Peyer's patch (tissue), 4 donors: ENCODE measurements at regions not wholly inside any gene's neighbourhood (a gene's known extent, or its start where the extent isn't known, plus 50 kb on each side); places are given as distances from the start of the nearest gene placed in this dataset.

Experiments used
- DNase-seq, 3 donors: peaks; one replicate each; pipeline ENCODE4 v3.0.0-alpha.2; 2017 to 2019
- H3K27ac ChIP-seq, 4 donors: fragments of 200-600 bp; sonication (generic); one replicate each; pipeline ENCODE4 v1.5.1; 2016 to 2019
- H3K27me3 ChIP-seq, 2 donors: fragments of 200-600 bp; sonication (generic); one replicate each; pipeline ENCODE4 v1.5.1; 2019
- H3K36me3 ChIP-seq, 3 donors: fragments of 200-600 bp; sonication (generic); one replicate each; pipeline ENCODE4 v1.5.1; 2016 to 2019
- H3K4me1 ChIP-seq, 4 donors: fragments of 200-600 bp; sonication (generic); one replicate each; pipeline ENCODE4 v1.5.1; 2016 to 2019
- H3K4me3 ChIP-seq, 4 donors: fragments of 200-600 bp; sonication (generic); 1 replicate in 3 of 4; 2 replicates in 1 of 4; pipeline ENCODE4 v1.5.1; 2016 to 2019; ENCODE audit warnings: mild to moderate bottlenecking in 1 of 4
- H3K9me3 ChIP-seq, 4 donors: fragments of 200-600 bp; sonication (generic); one replicate each; pipeline ENCODE4 v1.5.1; 2016 to 2019; ENCODE audit warnings: mild to moderate bottlenecking in 1 of 4
- POLR2A ChIP-seq, 2 donors: fragments of 450-650 bp; IDR thresholded peaks; one replicate each; pipeline ENCODE4 v1.5.1; 2017; ENCODE audit warnings: antibody characterized with exemption in 2 of 2, mild to moderate bottlenecking in 2 of 2, moderate library complexity in 2 of 2
- TF ChIP-seq, protein P1 (sequence below), 6 experiments: fragments of 450-650 bp in 4 of 6; fragments of 200-600 bp in 2 of 6; sonication (generic) in 1 of 6; IDR thresholded peaks; one replicate each; pipeline ENCODE4 v1.5.1; 2017 to 2019; ENCODE audit warnings: antibody characterized with exemption in 6 of 6, mild to moderate bottlenecking in 3 of 6, moderate library complexity in 1 of 6

DNA sequence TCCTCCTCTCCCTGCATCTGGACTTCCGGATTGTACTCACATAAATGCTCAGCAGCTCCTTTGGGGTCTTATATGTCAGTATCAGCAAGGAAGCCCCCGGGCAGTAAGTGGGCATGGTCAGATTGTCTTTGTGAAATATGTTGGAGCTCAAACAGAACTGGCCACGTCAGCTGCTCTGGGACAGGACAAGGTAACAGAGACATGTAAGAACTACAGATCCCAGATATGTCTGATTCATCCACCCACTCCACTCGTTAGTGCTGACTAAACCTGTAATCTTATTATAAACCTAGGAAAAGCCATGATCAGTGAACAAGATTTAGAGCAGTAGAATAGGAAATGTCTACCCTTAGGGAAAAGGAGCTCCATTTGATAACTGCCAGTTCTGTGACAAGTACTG is 561.8 kb downstream of the CETN3 start:
- Histone ChIP-seq H3K36me3 (no peaks in the 10 kb centered on the region), H3K27ac (no peak overlapping the region), H3K27me3 (no peaks in the 10 kb centered on the region), H3K4me1 (no peaks in the 10 kb centered on the region), H3K9me3 (no peaks in the 10 kb centered on the region), H3K4me3 (no peak overlapping the region)
- no peak for TF ChIP-seq POLR2A (IDR thresholded peaks at IDR 0.05)
- TF ChIP-seq, protein P1, sequence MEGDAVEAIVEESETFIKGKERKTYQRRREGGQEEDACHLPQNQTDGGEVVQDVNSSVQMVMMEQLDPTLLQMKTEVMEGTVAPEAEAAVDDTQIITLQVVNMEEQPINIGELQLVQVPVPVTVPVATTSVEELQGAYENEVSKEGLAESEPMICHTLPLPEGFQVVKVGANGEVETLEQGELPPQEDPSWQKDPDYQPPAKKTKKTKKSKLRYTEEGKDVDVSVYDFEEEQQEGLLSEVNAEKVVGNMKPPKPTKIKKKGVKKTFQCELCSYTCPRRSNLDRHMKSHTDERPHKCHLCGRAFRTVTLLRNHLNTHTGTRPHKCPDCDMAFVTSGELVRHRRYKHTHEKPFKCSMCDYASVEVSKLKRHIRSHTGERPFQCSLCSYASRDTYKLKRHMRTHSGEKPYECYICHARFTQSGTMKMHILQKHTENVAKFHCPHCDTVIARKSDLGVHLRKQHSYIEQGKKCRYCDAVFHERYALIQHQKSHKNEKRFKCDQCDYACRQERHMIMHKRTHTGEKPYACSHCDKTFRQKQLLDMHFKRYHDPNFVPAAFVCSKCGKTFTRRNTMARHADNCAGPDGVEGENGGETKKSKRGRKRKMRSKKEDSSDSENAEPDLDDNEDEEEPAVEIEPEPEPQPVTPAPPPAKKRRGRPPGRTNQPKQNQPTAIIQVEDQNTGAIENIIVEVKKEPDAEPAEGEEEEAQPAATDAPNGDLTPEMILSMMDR (IDR thresholded peaks at IDR 0.05) = no peak
- DNase-seq = no peak

DNA sequence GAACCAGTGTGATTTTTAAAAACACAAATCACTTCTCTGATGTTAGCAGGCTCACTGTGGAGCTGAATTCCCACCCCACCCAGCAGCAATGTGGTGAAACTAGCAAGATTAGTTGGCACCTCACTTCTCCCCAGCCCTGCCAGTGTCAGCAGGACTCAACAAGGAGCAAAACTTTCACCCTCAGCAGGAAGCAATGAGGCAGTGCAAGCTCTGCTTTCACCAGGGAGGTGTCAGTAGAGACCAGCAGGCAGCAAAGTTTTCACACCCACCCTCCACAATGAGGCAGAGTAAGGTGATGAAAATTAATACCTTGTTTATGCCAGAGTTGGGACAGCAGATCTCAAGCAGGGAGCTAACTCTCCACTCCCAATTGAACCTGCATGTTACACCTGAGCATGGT is 565.0 kb downstream of the CETN3 start:
- Histone ChIP-seq H3K9me3 (no peaks in the 10 kb centered on the region), H3K27me3 (no peaks in the 10 kb centered on the region)
- no peak for DNase-seq

DNA sequence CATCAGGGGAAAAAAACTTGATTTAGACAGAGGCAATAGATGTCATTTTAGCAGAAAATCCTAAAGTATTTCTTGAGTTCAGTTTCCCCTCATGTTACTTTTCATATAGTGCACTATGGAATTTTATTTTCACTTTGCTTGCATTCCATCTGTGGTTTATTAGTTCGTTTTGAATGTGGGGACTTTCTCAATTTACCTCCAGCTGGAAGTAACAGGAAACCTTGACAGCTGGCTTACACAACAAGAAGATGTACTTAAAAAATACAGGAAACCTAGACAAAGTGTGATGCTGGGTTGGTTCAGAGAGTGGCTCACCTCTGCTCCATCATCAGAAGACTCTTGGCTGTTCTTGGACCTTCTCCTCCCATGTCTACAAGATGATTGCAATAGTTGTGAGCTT is 567.0 kb downstream of the CETN3 start:
- Histone ChIP-seq H3K4me3 (no peak overlapping the region), H3K4me1 (no peaks in the 10 kb centered on the region), H3K36me3 (no peaks in the 10 kb centered on the region), H3K27ac (no peak overlapping the region), H3K9me3 (no peaks in the 10 kb centered on the region), H3K27me3 (no peaks in the 10 kb centered on the region)
- DNase-seq = no peak
- no peak for TF ChIP-seq POLR2A (IDR thresholded peaks at IDR 0.05)
- TF ChIP-seq, protein P1 (IDR thresholded peaks at IDR 0.05) = no peak

More for the DNA sequence above, 565.0 kb downstream of the CETN3 start:
- Histone ChIP-seq H3K27ac (no peak overlapping the region), H3K4me3 (no peak overlapping the region), H3K36me3 (no peaks in the 10 kb centered on the region), H3K4me1 (no peaks in the 10 kb centered on the region)
- no peak for TF ChIP-seq POLR2A (IDR thresholded peaks at IDR 0.05)
- TF ChIP-seq, protein P1 (IDR thresholded peaks at IDR 0.05) = no peak

DNA sequence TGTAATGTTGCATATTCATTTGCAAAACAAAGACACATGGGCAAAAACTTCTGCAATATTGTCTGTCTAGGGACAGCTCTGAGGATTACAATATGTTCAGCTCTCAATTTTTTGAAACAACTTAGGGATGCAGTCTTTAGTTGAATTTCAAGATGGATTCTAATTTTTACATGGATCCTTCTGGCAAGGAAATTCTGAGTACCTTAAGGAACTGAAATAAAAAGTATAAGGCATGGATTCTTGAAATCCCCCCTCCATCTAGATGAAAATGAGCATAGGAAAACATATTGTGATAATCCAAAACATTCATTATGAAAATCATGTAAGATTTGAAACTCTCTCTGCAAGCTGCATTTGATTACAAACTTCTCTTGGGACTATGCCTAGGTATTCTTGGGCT is 568.6 kb downstream of the CETN3 start:
- Histone ChIP-seq H3K27ac (no peak overlapping the region), H3K9me3 (no peaks in the 10 kb centered on the region), H3K4me3 (no peak overlapping the region), H3K36me3 (no peaks in the 10 kb centered on the region), H3K27me3 (no peaks in the 10 kb centered on the region), H3K4me1 (no peaks in the 10 kb centered on the region)
- no peak for DNase-seq
- TF ChIP-seq, protein P1 (IDR thresholded peaks at IDR 0.05) = no peak
- no peak for TF ChIP-seq POLR2A (IDR thresholded peaks at IDR 0.05)

DNA sequence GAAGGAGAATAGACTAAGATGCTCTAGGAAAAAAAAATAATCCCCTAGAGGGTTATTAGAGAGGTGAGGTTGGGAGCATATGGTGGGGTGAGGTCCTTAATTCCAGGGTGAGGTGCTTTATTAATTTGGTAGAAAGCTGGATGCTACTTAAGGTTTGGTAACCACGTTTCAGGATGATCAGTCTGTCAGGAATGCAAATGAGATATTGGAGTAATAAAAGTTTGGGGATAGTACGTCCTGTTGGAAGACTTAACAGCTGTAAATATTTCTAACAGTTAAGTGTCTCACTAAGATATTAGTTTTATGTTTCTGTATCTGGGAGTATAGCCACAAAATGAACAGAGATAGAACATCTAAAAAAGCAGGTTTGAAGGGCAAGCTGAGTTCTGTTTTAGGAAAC is 578.9 kb downstream of the CETN3 start:
- no peak overlapping the region for H3K27ac ChIP-seq
- DNase-seq = no peak
- no peaks in the 10 kb centered on the region for H3K9me3 ChIP-seq
- no peaks in the 10 kb centered on the region for H3K4me1 ChIP-seq
- H3K4me3 ChIP-seq = no peak overlapping the region
- no peaks in the 10 kb centered on the region for H3K27me3 ChIP-seq
- no peak for TF ChIP-seq POLR2A (IDR thresholded peaks at IDR 0.05)
- TF ChIP-seq, protein P1 (IDR thresholded peaks at IDR 0.05) = no peak
- H3K36me3 ChIP-seq = no peaks in the 10 kb centered on the region

DNA sequence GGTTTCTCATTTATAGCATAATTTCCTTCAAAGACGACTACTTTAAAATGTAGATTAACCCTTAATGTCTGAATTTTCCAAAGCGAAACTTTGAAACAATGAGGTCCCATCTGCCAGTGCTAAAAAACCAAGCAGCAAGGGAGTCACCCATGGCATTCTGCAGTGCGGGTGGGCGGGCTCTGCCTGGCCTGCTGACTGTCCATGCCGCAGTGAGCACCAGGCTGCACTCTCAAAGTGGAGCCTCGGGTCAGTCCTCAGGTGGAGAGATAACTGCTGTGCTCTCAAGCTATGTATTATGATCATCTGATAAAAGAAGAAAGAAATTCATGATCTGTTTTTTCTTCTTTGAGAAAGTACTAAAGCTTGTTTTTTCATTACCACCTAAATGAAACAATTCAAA is 581.6 kb downstream of the CETN3 start:
- no peak overlapping the region for H3K27ac ChIP-seq

More for the DNA sequence above, 581.6 kb downstream of the CETN3 start:
- Histone ChIP-seq H3K9me3 (no peaks in the 10 kb centered on the region), H3K4me3 (no peak overlapping the region), H3K4me1 (no peaks in the 10 kb centered on the region), H3K36me3 (no peaks in the 10 kb centered on the region), H3K27me3 (no peaks in the 10 kb centered on the region)
- TF ChIP-seq, protein P1 (IDR thresholded peaks at IDR 0.05) = no peak
- TF ChIP-seq POLR2A (IDR thresholded peaks at IDR 0.05) = no peak
- DNase-seq = no peak
